CD4-positive, alpha-beta T cell (primary cell): ENCODE measurements at regions not wholly inside any gene's neighbourhood (a gene's known extent, or its start where the extent isn't known, plus 50 kb on each side); places are given as distances from the start of the nearest gene placed in this dataset.

Experiments
- ATAC-seq: fragments of 200-7000 bp; cut with Tn5 transposase; one replicate; pipeline ENCODE4 v1.10.0; 2022; ENCODE audit warnings: mild to moderate bottlenecking; ENCODE audit not compliant: poor library complexity
- CTCF ChIA-PET: fragments of 350-600 bp; sonication (Branson Sonifier 250); formaldehyde crosslinking; loops from one replicate; lab custom pipeline; 2021; ENCODE audit warnings: antibody characterized with exemption, inconsistent platforms; lab: Charles Lee
- POLR2A ChIA-PET: fragments of 350-600 bp; sonication (Branson Sonifier 250); formaldehyde crosslinking; loops from one replicate; lab custom pipeline; 2021; ENCODE audit warnings: antibody characterized with exemption, inconsistent platforms; lab: Charles Lee
- DNase-seq, 14 experiments: peaks; one replicate each; pipeline ENCODE4 v3.0.0-alpha.2; 2013 to 2020; ENCODE audit warnings: mixed read lengths in 2 of 14
- H3K27ac ChIP-seq, 2 donors: one replicate each; pipeline versions ENCODE4 v1.5.1 to v1.7.0; 2013; ENCODE audit warnings: low read length in 2 of 2, low read depth in 1 of 2, mild to moderate bottlenecking in 1 of 2
- H3K27me3 ChIP-seq, 2 experiments: 1 replicate in 1 of 2; 2 replicates in 1 of 2; pipeline versions ENCODE4 v1.6.1 to v1.7.0; 2013; ENCODE audit warnings: low read length in 2 of 2, control low read depth in 1 of 2, mild to moderate bottlenecking in 1 of 2, moderate library complexity in 1 of 2; ENCODE audit not compliant: insufficient read depth in 2 of 2, control insufficient read depth in 1 of 2
- H3K36me3 ChIP-seq: one replicate; pipeline ENCODE4 v1.6.1; 2013; ENCODE audit warnings: low read length, control low read depth; ENCODE audit not compliant: insufficient read depth
- H3K4me1 ChIP-seq: one replicate; pipeline ENCODE4 v1.6.1; 2013; ENCODE audit warnings: low read length, control low read depth; ENCODE audit not compliant: insufficient read depth
- H3K4me3 ChIP-seq: one replicate; pipeline ENCODE4 v1.5.1; 2013; ENCODE audit warnings: mild to moderate bottlenecking, low read length, moderate library complexity
- H3K9me3 ChIP-seq, 2 experiments: 1 replicate in 1 of 2; 2 replicates in 1 of 2; pipeline versions ENCODE4 v1.6.1 to v1.7.0; 2013; ENCODE audit warnings: low read length in 2 of 2, mild to moderate bottlenecking in 2 of 2, control low read depth in 1 of 2, moderate library complexity in 1 of 2; ENCODE audit not compliant: control insufficient read depth in 1 of 2, insufficient read depth in 1 of 2
- H3K27ac Mint-ChIP-seq: one replicate; pipeline ENCODE4 v1.8.0; 2020; ENCODE audit warnings: mixed read lengths
- H3K27me3 Mint-ChIP-seq: one replicate; pipeline ENCODE4 v1.8.0; 2021; ENCODE audit warnings: mixed read lengths
- H3K36me3 Mint-ChIP-seq: one replicate; pipeline ENCODE4 v1.8.0; 2021; ENCODE audit warnings: low read depth, mixed read lengths
- H3K4me1 Mint-ChIP-seq: one replicate; pipeline ENCODE4 v1.8.0; 2021; ENCODE audit warnings: low read depth, mixed read lengths
- H3K4me3 Mint-ChIP-seq: one replicate; pipeline ENCODE4 v1.8.0; 2020; ENCODE audit warnings: mild to moderate bottlenecking, mixed read lengths
- H3K9me3 Mint-ChIP-seq: one replicate; pipeline ENCODE4 v1.8.0; 2020; ENCODE audit warnings: mixed read lengths
- CTCF ChIP-seq: fragments of 200-600 bp; IDR thresholded peaks from one replicate; pipeline ENCODE4 v1.8.0; 2022; ENCODE audit warnings: antibody characterized with exemption, mild to moderate bottlenecking
- intact Hi-C, 2 experiments: fragments of 100-400 bp; cut with DNase I in 1 of 2; cut with micrococcal nuclease in 1 of 2; formaldehyde crosslinking; loops; one replicate each; pipeline versions ENCODE4 v1.15.1 to v1.9.0; 2023 to 2025; cut with DNase I, micrococcal nuclease

- DNase-seq (no peak), ATAC-seq (no peak)
- Histone ChIP-seq H3K9me3 (peaks cover 0 to 4% of the 10 kb centered on the region in 2 experiments), H3K27me3 (no peaks in the 10 kb centered on the region), H3K4me3 (no peak overlapping the region), H3K27ac (no peak overlapping the region), H3K4me1 (no peaks in the 10 kb centered on the region), H3K36me3 (peaks cover 3% of the 10 kb centered on the region)
- ChIA-PET POLR2A (no interaction called here), CTCF (no interaction called here)
- intact Hi-C loops, result no loop called here
- H3K4me3 Mint-ChIP-seq, result no peak overlapping the region
- H3K4me1 Mint-ChIP-seq, result no peaks in the 10 kb centered on the region
- no peak for TF ChIP-seq CTCF
- peaks cover 33% of the 10 kb centered on the region for H3K36me3 Mint-ChIP-seq
- no peak overlapping the region for H3K27ac Mint-ChIP-seq
- peaks cover 11% of the 10 kb centered on the region for H3K9me3 Mint-ChIP-seq
- no peaks in the 10 kb centered on the region for H3K27me3 Mint-ChIP-seq
Measured at GRCh38 chr9:111728617-111729366, 65.9 kb downstream of the SHOC1 start.

GRCh38 chr9:111728143-111728542 lies 66.6 kb downstream of the SHOC1 start:
- intact Hi-C loops, result no loop called here
- no peaks in the 10 kb centered on the region for H3K27me3 Mint-ChIP-seq
- H3K4me3 Mint-ChIP-seq, result no peak overlapping the region
- no peak overlapping the region for H3K4me3 ChIP-seq
- no peaks in the 10 kb centered on the region for H3K4me1 Mint-ChIP-seq
- no peaks in the 10 kb centered on the region for H3K4me1 ChIP-seq
- H3K36me3 ChIP-seq, result peaks cover 3% of the 10 kb centered on the region
- peaks cover 33% of the 10 kb centered on the region for H3K36me3 Mint-ChIP-seq
- H3K9me3 Mint-ChIP-seq, result peaks cover 11% of the 10 kb centered on the region
- POLR2A ChIA-PET, result no interaction called here
- CTCF ChIA-PET, result no interaction called here
- H3K9me3 ChIP-seq, result peaks cover 0 to 4% of the 10 kb centered on the region in 2 experiments
- H3K27ac Mint-ChIP-seq, result no peak overlapping the region
- no peak overlapping the region for H3K27ac ChIP-seq
- no peak for TF ChIP-seq CTCF
- H3K27me3 ChIP-seq, result no peaks in the 10 kb centered on the region
- DNase-seq, result no peak
- no peak for ATAC-seq

GRCh38 chr9:111726949-111727348 lies 65.5 kb downstream of the GNG10 start:
- H3K27ac Mint-ChIP-seq, result no peak overlapping the region
- ATAC-seq (no peak), DNase-seq (no peak)
- peaks cover 3% of the 10 kb centered on the region for H3K36me3 ChIP-seq
- intact Hi-C loops, result no loop called here
- H3K4me1 ChIP-seq, result no peaks in the 10 kb centered on the region
- H3K27me3 Mint-ChIP-seq, result no peaks in the 10 kb centered on the region
- no peak overlapping the region for H3K4me3 ChIP-seq
- no peak overlapping the region for H3K27ac ChIP-seq
- POLR2A ChIA-PET, result no interaction called here
- no peak for TF ChIP-seq CTCF
- peaks cover 0 to 4% of the 10 kb centered on the region in 2 experiments for H3K9me3 ChIP-seq
- CTCF ChIA-PET, result no interaction called here
- peaks cover 11% of the 10 kb centered on the region for H3K9me3 Mint-ChIP-seq
- H3K27me3 ChIP-seq, result no peaks in the 10 kb centered on the region
- H3K4me3 Mint-ChIP-seq, result no peak overlapping the region
- peaks cover 33% of the 10 kb centered on the region for H3K36me3 Mint-ChIP-seq
- no peaks in the 10 kb centered on the region for H3K4me1 Mint-ChIP-seq
